ENCODE measurements at regions not wholly inside any gene's neighbourhood (a gene's known extent, or its start where the extent isn't known, plus 50 kb on each side); places are given as distances from the start of the nearest gene placed in this dataset.

DNA sequence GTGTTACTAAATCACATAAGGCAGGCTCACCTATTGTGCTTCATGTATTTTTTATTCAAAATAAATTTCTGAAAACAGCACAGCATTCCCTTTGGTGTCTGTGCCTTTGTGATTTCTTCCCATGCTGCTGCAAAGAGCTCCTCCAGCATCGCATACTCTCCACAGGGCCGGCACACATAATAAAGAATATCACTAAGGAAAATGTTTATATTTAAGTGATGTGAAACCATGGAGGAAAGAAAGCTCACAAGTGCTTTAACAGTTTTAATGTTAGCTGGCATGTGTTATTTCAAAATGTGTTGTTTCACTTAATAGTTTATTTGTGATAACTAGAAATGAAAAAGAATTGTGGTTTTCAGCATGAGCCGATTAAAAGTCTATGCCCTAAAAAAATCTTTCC, 241.3 kb upstream of the ANO3 start:
- no peak for DNase-seq (ENCODE audit: low read depth)

DNA sequence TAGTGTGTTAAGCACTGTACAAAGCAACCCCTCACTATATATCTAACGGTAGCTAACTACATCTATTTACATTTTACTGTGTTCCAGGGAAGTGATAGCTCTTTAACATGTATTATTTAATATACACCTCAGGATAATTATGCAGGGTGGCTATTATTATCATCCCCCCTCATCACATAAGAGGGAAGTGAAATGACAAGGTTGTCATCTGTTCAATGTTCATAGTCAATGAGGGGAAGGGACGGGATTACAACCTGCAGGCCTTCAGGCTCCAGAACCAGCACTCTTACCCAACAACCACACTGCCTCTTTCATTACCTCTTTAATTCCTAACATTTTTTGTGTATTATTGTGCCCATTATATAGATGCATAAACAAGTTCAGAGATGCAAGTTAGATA, 238.7 kb upstream of the ANO3 start:
- DNase-seq (ENCODE audit: low read depth) = no peak

DNA sequence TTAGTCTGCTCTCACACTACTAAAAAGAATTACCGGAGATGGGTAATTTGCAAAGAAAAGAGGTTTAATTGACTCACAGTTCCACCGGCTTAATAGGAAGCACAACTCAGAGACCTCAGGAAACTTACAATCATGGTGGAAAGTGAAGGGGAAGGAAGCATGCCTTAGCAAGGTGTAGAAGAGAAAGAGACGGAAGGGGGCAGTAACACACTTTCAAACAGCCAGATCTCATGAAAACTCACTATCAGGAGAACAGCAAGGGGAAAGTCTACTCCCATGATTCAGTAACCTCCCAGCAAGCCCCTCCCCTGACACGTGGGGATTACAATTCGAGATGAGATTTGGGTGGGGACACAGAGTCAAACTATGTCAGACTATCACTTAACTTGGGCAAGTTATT, 236.6 kb upstream of the ANO3 start:
- DNase-seq (ENCODE audit: low read depth) = no peak

DNA sequence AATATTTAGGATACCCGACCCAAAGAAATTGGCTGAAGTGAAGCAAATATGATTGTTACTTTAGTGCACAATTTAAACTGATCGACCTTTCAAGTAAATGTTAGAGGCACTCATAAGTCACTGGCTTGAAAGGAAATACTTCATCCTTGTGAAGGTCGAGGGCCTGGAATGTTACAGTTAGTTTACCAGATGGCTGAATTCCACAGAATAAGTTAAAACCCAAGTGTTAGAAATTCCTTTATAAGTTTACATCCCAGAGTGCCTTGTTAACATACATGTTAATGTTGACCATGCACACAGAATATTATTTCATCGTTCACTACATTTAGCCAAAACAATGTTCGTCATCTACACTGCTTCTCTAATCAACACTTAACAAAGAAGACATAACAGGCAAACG, 235.5 kb upstream of the ANO3 start:
- DNase-seq (ENCODE audit: low read depth) = no peak

DNA sequence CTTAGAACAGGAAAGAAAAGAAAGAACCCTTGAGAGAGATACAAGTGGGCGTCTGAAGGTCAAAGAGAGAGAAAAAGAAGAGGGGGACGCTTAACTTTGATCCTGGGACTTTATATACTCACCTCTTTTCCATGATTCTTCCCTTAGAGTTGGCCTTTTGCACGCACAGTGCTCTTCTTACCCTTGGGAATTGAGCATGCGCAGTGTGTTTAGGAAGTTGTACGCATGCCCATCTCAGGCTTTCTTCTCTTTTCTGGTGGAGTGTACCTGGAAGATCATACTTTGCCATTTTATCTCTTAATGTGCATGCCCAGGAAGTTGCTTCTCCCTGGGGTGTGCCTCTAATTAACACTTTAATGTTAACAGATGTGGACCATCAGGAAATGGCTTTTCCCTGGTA, 229.6 kb upstream of the ANO3 start:
- no peak for DNase-seq (ENCODE audit: low read depth)

DNA sequence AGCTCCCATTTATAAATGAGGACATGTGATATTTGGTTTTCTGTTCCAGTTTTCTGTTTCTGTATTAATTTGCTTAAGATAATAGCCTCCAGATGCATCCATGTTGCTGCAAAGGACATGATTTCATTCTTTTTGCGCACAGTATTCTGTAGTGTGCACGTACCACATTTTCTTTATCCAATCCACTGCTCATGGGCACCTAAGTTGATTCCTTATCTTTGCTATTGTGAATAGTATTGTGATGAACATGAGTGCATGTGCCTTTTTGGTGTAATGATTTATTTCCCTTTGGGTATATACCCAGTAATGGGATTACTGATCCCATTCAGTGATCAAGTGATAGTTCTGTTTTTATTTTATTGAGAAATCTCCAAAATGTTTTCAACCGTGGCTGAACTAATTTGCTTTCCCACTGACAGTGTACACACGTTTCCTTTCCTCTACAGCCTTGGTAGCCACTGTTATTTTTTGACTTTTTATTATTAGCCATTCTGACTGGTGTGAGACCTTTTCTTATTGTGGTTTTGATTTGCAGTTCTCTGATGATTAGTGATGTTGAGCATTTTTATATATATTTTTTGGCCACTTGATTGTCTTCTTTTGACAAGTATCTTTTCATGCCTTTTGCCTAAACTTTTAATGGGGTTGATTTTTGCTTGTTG, 226.0 kb upstream of the ANO3 start:
- DNase-seq (ENCODE audit: low read depth) = no peak

DNA sequence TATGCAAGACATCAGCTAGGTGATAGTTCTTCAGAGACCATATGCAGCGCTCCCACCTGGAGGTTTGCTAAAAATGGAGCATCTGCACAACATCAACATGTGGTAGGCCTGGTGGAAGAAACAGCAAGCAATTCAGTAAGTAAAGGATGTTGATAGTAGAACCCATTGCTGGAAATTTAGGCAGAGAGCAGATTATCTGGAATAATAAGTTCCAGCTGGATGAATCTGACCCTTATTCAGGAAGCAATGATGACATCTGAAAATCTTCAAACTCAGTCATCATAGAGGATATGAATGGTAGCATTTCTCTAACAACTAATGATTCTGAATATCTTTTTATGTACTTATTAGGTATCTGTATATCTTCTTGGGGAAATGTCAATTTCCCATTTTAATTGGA, 225.2 kb upstream of the ANO3 start:
- no peak for DNase-seq (ENCODE audit: low read depth)

DNA sequence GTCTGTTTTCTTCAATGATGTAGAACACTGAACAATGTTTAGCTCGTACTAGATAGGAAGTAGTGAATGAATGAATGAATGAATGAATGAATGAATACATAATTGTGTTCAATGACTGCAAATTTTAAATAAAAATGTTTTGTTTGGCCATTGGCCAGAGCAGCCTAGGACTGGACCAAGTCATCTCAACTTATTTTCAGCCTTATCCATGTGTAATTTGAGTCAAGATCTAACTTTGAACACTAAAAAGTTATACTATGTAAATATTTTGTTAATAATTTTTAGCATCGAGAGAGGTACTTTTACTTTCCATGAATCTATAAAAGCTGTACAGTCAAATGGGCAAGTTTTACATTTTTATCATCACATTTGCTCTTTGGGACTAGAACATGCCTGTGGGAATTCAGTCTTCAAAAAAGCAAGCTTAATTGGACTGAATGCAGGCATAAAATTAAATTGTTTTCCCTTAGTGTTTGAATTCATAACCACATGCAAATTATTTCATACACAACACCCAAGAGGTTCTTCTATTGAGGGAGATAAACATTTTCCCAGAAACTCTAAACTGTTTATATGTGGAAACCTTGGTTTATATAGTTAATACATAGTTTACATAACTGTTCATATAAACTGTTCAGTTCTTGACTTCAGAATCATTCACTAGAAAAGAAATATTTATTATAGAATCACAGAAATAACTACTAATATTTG, 222.1 kb upstream of the ANO3 start:
- DNase-seq (ENCODE audit: low read depth) = no peak

DNA sequence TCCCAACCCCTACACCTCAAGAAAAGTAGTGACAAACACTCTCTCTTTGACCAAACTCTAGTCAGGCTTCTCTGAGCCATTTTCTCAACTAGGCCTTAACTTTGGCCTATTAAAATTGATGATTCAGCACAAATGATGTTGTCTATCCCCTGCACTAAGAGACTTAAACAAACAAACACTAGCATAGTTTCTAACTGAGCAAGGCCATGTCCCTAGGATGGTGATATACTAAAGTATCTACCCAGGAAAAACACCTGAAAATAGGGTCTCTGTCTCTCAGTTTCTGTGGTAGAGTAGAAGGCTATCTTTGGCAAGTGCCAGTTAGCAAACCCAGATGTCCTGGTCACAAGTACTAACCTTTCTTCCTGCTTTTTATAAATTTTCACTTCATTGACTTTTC, 219.7 kb upstream of the ANO3 start:
- DNase-seq (ENCODE audit: low read depth) = no peak

DNA sequence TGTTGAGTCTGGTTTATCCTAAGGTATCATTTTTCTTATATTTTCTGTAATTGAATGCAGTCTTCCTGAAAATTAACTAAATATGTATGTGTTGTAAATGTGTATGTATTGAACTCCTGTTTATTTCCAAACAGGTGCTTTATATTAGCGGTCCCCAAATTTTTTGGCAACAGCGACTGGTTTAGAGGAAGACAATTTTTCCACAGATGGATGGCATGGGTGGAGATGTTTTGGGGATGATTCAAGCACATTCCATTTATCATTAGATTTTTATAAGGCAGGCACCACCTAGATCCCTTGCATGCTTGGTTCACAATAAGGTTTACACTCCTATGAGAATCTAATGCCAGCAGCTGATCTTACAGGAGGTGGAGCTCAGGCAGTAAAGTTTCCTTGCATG, 210.5 kb upstream of the ANO3 start:
- no peak for DNase-seq (ENCODE audit: low read depth)

DNA sequence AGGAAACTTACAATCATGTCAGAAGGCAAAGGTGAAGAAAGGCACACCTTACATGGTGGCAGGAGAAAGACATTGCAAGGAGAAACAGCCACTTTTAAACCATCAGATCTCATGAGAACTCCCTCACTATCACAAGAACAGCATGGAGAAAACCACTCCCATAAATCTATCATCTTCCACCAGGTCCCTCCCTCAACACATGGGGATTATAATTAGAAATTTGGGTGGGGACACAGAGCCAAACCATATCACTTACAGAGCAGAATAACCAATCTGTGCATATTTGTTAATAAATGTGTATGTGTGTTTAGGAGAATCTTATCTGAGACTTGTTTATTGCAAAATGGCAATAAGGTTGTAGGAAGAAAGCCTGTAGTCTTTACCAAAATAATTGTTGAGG, 205.2 kb upstream of the ANO3 start:
- DNase-seq (ENCODE audit: low read depth) = no peak

DNA sequence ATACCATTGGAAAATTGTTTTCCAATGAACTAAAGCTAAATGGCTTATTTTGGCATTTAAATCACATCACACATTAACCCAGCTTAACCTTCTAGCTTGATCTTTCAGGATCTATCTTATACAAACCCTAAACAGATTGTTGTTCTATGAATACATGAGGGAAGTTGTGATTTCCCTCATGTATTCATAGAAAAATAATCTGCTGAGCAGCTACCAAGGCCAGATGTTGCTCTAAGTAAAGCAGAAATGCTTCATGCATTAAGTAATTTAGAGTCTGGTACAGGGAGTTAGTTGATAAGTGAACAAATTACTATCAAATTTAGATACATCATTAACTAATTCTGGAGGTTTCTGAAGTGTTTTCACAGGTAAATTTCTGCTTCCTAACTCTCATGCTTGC, 204.6 kb upstream of the ANO3 start:
- no peak for DNase-seq (ENCODE audit: low read depth)

DNA sequence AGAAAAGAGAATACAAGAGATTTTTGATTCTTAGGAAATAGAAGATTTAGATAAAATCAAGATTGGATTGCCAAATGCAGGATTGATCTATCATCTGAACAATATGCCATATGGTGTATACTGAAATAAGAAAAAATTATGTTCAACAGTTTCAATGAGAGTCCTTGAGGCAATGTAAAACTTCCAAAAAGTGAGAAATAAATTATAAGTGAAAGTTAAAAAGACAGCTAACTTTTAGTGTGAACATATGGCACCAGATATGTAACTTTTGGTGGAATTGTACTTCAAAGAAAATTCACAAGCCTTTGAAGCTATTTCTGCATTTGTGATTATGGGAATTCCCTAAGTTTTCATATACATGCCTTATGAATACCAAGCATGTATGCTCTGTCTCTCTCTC, 200.5 kb upstream of the ANO3 start:
- no peak for DNase-seq (ENCODE audit: low read depth)

DNA sequence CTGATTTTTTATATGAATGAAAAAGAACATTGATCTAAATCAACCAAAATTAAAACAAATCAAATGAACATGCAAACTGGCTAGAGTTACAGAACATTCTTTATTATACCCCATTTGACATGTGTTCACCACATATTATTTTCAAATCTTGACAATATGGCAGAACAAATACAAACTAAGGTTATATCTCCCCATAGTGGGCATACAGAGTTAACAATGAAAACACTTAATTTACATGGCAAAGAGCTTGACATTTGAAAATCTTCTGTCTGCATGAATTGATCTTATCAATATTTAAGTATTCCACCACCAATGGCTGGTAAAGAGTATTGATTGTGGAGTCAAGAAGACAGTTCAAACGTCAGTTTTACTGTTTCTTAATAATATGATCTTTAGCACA, 197.9 kb upstream of the ANO3 start:
- no peak for DNase-seq (ENCODE audit: low read depth)

DNA sequence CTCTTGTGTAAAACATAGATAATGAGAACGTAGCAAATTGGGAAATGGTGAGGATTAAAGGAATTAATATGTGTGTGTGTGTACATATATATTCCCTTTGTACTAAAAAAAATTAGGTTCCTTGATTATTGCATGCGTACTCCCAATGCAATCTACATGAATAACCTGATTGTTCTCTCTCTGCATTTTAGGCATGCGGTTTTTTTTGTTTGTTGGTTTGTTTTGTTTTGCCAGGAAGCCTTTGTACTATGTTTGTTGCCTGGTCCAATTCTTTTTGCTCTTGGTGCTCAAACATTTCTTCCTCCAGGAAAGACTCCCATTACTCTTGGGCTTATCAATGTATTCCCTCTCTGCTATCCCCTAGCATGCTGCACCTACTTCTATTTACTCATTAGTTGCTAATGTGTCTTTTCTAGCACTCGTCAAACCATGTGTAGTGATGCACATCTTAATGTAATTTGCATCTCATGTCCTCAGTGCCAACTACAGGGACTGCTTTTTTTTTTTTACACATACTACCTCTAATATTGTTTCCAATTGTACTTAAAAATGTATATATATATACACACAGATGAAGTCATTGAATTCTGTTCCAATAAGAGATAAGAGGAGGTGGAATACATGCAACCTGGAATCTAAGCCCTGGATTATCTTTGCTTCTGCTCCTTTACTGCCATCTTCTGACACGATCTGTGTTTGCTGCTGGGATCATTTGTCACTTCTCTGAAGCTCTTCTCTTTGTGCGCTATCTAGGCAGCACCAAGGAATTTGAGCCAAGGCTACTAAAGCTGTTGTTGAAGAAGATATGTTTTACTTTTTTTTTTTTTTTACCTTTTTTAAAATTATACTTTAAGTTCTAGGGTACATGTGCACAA, 197.2 kb upstream of the ANO3 start:
- DNase-seq (ENCODE audit: low read depth) = peak; percentile 5

DNA sequence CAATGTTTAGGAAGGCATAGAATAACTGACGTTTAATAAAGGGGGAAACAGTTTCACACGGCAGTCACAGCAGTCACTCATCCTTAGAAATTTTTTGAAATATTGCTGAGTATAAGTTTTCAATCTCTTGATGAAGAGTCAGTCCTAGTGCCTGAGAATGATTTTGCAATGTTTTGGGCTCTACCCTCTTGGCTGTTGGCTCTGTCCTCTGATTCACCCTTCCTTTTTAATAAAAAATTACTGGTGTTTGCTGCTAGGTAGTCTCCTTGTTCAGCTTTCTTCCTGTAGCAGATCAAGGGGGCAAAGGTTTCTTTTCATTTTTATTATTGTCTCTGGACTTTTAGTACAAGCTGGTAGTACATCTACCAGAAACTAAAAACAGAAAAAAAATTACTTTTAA, 194.3 kb upstream of the ANO3 start:
- DNase-seq (ENCODE audit: low read depth) = no peak

DNA sequence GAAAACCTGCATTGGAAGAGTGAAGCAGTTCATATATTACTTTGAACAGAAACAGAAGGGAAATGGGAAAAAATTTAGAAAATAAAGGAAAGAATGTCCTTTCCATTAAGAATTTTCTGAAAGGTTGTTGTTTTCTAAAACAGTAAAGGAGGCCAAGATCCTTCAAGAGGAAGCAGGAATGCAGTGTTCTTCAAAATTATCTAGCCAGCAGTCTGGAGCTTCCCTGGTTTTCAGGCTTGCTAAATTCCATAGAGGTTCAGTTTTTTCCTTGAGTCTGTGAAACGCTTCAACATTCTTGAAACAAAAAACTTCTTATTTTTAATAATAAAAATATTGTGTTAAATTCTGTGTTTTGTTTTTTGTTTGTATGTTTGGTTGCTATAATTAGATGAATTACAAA, 189.0 kb upstream of the ANO3 start:
- no peak for DNase-seq (ENCODE audit: low read depth)

DNA sequence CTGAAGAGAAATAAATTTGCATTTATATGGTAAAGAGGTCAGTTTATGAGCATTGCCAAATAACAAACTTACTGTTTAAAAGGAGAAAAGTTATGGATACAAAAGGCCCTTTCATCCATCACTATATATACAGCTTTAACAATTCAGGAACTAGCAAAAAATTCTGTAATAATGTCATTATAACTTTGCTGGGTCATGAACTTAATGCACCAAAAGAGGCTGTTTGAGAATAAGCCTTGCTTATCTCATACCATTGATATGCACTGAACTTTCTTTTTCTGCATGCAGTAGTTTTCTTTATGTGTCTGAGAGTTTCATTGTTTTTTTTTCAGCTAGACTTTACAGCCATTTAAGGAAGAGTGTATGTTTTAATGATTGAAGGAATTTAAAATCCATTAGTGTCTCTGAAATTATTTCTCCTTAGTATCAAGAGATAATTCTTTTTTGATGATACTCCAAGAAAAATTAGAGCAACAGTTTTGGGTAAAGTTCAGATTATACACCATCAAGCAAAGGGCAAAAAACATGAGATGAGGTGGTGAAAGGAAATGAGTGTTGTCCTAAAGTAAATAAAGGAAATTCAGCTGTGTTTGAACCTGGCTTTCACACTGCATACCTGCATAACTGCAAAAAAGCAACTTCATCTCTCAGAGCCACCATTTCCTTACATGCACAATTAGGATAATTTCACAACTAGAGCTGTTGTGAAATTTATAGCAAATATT, 188.2 kb upstream of the ANO3 start:
- no peak for DNase-seq (ENCODE audit: low read depth)

DNA sequence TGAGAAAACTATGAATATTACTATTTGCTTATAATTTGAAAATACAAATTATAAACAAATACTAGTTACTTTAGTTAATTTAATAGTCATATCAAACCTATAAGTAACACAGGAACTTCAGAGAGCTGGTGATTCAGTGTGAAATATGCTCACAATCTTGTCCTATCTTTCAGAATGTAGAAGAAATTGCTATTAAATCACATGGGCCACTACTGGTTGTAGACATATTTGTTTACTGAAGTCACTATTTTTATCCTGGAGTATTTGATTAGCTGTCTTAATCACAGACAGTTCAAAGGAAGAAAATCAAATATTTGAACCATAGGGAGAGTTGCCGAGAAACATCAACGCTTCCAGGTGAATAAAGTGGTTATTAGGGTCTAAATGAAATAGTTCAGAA, 187.6 kb upstream of the ANO3 start:
- DNase-seq (ENCODE audit: low read depth) = no peak

DNA sequence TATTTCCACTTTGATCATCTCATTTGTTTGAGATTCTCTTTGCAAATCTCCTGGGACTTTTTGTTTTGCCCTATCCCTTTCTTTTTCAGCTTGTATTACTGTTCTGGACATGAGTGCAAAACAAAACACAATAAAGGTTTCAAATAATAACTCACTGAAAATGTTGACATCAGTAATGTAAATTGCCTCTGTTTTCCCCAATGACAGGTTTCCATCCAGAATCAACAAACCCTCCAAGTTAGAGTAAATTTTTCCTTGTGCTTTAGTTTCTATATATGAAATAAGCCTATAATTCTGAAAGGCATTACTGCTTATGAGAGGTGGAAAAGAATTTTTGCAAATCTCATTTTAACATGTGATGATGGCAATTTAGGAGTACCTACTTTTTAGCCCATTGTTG, 187.0 kb upstream of the ANO3 start:
- no peak for DNase-seq (ENCODE audit: low read depth)

DNA sequence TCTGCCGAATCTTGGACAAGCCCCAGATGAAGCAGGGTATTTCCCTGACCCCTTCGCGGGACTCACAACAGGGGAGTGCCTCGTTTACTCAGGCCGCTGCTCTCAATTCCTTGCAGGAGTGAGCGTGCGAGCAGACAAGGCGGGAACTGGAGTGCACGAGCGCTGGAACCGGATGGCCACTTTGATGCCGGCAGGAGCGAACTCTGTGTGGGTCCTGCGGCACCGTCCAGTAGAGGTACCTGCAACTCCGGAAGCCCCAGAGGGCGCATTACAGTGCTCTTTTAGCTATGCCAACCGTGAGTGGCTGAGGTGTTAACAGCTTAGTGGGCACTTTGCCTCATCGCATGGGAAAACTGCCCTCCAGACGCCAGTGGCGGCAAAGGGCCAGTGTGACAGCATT, 182.3 kb upstream of the ANO3 start:
- no peak for DNase-seq (ENCODE audit: low read depth)

DNA sequence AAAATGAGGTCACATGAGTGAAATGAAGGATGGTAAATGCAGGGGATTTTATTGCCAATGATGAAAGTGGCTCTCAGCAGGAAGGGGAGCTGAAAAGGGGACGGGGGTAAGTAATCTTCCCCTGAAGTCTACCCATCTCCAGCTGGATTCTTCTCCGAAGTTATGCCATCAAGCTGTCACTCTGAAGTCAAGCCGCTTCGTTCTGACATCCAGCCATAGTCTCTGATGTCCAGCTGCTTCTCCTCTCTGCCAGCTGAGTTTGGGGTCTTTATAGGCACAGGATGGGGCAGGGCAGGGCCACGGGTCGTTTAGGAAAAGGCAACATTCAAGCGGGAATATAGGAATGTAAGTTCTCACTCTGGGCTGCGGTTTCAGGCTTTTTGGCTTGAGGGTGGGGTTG, 181.9 kb upstream of the ANO3 start:
- DNase-seq (ENCODE audit: low read depth) = no peak
